HL-60 (cell line): ENCODE measurements at regions not wholly inside any gene's neighbourhood (a gene's known extent, or its start where the extent isn't known, plus 50 kb on each side); places are given as distances from the start of the nearest gene placed in this dataset.

Source experiments
- GABPA ChIP-seq: IDR thresholded peaks from 2 replicates; pipeline ENCODE4 v1.6.1; 2012; ENCODE audit warnings: low read depth
- POLR2AphosphoS5 ChIP-seq: IDR thresholded peaks from 2 replicates; pipeline ENCODE4 v1.6.1; 2012; ENCODE audit warnings: low read depth
- TF ChIP-seq, protein P1 (sequence below): IDR thresholded peaks from one replicate; pipeline ENCODE4 v1.5.1; 2011; ENCODE audit warnings: low read length, control low read depth, inconsistent platforms; ENCODE audit not compliant: insufficient read depth
- TF ChIP-seq, protein P2 (sequence below): IDR thresholded peaks from 2 replicates; pipeline ENCODE4 v1.6.1; 2012; ENCODE audit warnings: low read depth; ENCODE audit not compliant: insufficient replicate concordance

DNA sequence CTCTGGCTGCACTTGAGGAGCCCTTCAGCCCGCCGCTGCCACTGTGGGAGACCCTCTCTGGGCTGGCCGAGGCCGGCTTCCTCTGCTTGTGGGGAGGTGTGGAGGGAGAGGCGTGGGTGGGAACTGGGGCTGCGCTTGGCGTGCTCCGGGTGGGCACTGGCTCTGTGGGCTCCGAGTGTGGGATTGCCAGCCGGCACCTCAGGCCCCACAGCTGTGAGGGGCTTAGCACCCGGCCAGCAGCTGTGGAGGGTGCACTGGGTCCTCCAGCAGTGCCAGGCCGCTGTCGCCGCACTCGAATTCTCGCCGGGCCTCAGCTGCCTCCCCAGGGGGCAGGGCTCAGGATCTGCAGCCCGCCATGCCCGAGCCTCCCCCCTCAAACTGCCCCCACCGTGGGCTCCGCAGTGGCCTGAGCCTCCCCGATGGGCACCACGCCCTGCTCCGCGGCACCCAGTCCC, 808.0 kb upstream of the SOX11 start:
- TF ChIP-seq POLR2AphosphoS5 (no peak), GABPA (no peak)
- TF ChIP-seq, protein P1, sequence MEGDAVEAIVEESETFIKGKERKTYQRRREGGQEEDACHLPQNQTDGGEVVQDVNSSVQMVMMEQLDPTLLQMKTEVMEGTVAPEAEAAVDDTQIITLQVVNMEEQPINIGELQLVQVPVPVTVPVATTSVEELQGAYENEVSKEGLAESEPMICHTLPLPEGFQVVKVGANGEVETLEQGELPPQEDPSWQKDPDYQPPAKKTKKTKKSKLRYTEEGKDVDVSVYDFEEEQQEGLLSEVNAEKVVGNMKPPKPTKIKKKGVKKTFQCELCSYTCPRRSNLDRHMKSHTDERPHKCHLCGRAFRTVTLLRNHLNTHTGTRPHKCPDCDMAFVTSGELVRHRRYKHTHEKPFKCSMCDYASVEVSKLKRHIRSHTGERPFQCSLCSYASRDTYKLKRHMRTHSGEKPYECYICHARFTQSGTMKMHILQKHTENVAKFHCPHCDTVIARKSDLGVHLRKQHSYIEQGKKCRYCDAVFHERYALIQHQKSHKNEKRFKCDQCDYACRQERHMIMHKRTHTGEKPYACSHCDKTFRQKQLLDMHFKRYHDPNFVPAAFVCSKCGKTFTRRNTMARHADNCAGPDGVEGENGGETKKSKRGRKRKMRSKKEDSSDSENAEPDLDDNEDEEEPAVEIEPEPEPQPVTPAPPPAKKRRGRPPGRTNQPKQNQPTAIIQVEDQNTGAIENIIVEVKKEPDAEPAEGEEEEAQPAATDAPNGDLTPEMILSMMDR, result no peak
- TF ChIP-seq, protein P2, sequence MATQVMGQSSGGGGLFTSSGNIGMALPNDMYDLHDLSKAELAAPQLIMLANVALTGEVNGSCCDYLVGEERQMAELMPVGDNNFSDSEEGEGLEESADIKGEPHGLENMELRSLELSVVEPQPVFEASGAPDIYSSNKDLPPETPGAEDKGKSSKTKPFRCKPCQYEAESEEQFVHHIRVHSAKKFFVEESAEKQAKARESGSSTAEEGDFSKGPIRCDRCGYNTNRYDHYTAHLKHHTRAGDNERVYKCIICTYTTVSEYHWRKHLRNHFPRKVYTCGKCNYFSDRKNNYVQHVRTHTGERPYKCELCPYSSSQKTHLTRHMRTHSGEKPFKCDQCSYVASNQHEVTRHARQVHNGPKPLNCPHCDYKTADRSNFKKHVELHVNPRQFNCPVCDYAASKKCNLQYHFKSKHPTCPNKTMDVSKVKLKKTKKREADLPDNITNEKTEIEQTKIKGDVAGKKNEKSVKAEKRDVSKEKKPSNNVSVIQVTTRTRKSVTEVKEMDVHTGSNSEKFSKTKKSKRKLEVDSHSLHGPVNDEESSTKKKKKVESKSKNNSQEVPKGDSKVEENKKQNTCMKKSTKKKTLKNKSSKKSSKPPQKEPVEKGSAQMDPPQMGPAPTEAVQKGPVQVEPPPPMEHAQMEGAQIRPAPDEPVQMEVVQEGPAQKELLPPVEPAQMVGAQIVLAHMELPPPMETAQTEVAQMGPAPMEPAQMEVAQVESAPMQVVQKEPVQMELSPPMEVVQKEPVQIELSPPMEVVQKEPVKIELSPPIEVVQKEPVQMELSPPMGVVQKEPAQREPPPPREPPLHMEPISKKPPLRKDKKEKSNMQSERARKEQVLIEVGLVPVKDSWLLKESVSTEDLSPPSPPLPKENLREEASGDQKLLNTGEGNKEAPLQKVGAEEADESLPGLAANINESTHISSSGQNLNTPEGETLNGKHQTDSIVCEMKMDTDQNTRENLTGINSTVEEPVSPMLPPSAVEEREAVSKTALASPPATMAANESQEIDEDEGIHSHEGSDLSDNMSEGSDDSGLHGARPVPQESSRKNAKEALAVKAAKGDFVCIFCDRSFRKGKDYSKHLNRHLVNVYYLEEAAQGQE, result no peak
